ENCODE measurements at regions not wholly inside any gene's neighbourhood (a gene's known extent, or its start where the extent isn't known, plus 50 kb on each side); places are given as distances from the start of the nearest gene placed in this dataset.
"Not testable (repeated sequence)": the region's sequence is repeated elsewhere in the genome, so short reads cannot be mapped to it uniquely, and the experiment has no call there.

DNA sequence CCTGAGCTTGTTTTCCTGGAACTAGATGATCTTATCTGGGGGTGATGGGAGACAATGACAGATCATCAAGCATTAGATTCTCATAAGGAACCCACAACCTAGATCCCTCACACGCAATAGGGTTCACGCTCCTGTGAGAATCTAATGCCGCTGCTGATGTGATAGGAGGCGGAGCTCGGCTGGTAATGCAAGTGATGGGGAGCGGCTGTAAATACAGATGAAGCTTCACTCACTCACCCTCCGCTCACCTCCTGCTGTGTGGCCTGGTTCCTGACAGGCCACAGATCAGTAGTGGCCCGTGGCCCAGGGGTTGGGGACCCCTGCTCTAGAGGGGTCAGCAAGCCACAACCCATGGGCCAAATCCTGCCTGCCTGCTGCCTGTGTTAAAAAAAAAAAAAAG is 435.9 kb downstream of the CD83 start:
- no peak for DNase-seq (ENCODE audit: low spot score)
- no peak for ATAC-seq (ENCODE audit: low FRiP score)
- no peak for TF ChIP-seq CTCF (IDR thresholded peaks at IDR 0.05)

- no peak for DNase-seq (ENCODE audit: low spot score)
- no peak for TF ChIP-seq CTCF (IDR thresholded peaks at IDR 0.05)
- no peak for ATAC-seq (ENCODE audit: low FRiP score)
Observed at GRCh38 chr6:14555804-14556203, 438.2 kb downstream of the CD83 start.

DNA sequence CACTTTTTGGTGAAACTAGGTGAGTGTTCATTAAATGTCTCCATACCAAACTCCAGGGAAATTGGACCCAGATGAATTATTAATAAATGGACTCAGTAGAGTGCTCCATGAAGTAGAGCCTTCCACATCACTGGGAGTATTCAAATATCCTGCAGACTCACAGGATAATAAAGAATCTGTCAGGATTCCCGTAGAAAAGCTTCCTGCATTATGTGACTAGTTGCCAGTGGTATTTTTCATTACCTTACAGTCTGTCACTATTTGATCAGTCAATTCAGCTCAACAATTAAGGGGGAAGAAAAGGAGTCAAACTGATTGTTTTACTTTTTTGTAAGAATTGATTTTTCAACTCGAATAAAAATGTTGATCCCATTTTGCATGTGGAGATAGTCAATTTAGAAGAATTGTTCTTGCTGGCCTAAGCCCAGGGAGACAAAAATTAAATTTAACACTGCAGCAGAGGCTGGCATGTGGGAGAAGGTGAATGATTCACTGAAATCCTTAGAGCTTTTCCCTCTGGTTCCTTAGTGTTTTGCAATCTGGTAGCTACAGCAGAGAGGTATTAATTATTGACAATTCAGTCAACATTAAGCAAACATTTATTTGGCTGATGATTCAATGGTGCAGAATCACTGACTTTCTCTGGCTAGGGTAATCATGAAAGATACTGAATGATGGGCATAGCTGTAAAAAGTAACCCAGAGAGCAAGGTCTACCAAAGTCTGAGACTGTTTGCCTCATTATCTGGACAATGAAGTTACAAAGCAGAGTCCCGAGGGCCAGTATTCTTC is 442.4 kb downstream of the CD83 start:
- no peak for DNase-seq (ENCODE audit: low spot score)
- TF ChIP-seq CTCF (IDR thresholded peaks at IDR 0.05), result no peak
- no peak for ATAC-seq (ENCODE audit: low FRiP score)

DNA sequence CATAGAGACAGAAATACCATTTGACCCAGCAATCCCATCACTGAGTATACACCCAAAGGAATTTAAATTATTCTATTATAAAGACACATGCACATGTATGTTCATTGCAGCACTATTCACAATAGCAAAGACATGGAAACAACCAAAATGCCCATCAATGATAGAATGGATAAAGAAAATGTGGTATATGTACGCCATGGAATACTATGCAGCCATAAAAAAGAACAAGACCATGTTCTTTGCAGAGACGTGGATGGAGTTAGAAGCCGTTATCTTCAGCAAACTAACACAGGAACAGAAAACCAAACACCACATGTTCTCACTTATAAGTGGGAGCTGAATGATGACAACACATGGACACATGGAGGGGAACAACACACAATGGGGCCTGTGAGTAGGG is 444.0 kb downstream of the CD83 start:
- not testable (repeated sequence) for ATAC-seq (ENCODE audit: low FRiP score); DNase-seq (ENCODE audit: low spot score)

DNA sequence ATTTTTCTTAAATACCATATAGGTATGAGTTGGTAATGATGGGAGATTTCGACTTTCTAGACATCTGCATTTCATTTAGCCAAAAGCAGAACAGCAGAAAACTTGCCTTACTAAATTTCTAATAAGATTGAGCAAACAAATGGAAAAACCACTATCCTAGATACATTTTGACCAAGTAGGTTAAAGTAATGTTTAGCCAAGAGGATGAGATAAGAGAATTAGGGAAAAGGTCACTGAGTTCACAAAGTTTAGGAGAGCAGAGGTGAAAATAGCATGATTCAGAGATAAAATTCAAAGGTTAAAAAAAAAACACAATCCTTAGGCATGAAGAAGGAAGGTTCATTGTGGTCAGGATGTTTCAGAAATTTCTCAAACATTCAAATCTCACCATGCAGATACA is 450.3 kb downstream of the CD83 start:
- ATAC-seq (ENCODE audit: low FRiP score) (no peak), DNase-seq (ENCODE audit: low spot score) (no peak)
- no peak for TF ChIP-seq CTCF (IDR thresholded peaks at IDR 0.05)

GRCh38 chr6:14569394-14569793 is 451.8 kb downstream of the CD83 start:
- TF ChIP-seq CTCF (IDR thresholded peaks at IDR 0.05), result no peak
- no peak for DNase-seq (ENCODE audit: low spot score)
- no peak for ATAC-seq (ENCODE audit: low FRiP score)

DNA sequence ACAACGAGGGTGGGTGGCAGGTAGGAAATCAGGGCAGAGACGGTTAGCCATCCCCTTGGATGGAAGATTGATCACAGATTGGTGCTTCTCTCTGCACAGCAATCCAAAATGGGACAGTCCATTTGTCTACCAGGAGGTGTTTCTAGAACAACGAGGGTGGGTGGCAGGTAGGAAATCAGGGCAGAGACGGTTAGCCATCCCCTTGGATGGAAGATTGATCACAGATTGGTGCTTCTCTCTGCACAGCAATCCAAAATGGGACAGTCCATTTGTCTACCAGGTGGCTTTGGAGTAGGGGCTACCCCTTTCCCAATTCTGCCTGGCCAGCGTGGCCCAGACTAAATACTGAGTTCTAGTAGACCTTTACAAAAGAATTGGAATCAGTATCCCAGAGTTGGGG is 452.3 kb downstream of the CD83 start:
- not testable (repeated sequence) for ATAC-seq (ENCODE audit: low FRiP score); DNase-seq (ENCODE audit: low spot score)

GRCh38 chr6:14571001-14571400 is 453.4 kb downstream of the CD83 start:
- no peak for DNase-seq (ENCODE audit: low spot score)
- no peak for ATAC-seq (ENCODE audit: low FRiP score)
- TF ChIP-seq CTCF (IDR thresholded peaks at IDR 0.05), result no peak

Measured in omental fat pad (tissue), 3 donors.